ENCODE measurements at regions not wholly inside any gene's neighbourhood (a gene's known extent, or its start where the extent isn't known, plus 50 kb on each side); places are given as distances from the start of the nearest gene placed in this dataset.

- no peak for TF ChIP-seq CTCF (conservative IDR thresholded peaks at IDR 0.05 in 1 of 2, IDR thresholded peaks at IDR 0.05 in 1 of 2; ENCODE audit: extremely low read depth in 1 of 2, insufficient read depth in 1 of 2, low read depth in 1 of 2, low read length in 2 of 2)
- no peak for TF ChIP-seq EZH2 (IDR thresholded peaks at IDR 0.05; ENCODE audit: borderline replicate concordance, low read length)
Measured at GRCh38 chr18:57957210-57957609, 86.8 kb upstream of the NEDD4L start.

Data from mammary epithelial cell (primary cell).